CD8-positive, alpha-beta memory T cell (primary cell): ENCODE measurements at regions not wholly inside any gene's neighbourhood (a gene's known extent, or its start where the extent isn't known, plus 50 kb on each side); places are given as distances from the start of the nearest gene placed in this dataset.
A peak's percentile ranks its signal among the peaks of the same experiment; 100 is the strongest.

ENCODE experiments used
- CTCF ChIA-PET: fragments of 350-600 bp; sonication (Branson Sonifier 250); formaldehyde crosslinking; loops from one replicate; lab custom pipeline; 2021; ENCODE audit warnings: antibody characterized with exemption; lab: Charles Lee
- POLR2A ChIA-PET: fragments of 350-600 bp; sonication (Branson Sonifier 250); formaldehyde crosslinking; loops from one replicate; lab custom pipeline; 2021; ENCODE audit warnings: antibody characterized with exemption; lab: Charles Lee
- DNase-seq, 5 donors: peaks; one replicate each; pipeline versions ENCODE4 v3.0.0 to v3.0.0-alpha.2; 2020 to 2022; ENCODE audit warnings: mixed read lengths in 1 of 5
- H3K27ac ChIP-seq: one replicate; pipeline ENCODE4 v1.7.0; 2013; ENCODE audit warnings: low read depth, mild to moderate bottlenecking, low read length, moderate library complexity
- H3K27me3 ChIP-seq: 2 replicates; pipeline ENCODE4 v1.7.0; 2013; ENCODE audit warnings: low read length, mild to moderate bottlenecking; ENCODE audit not compliant: insufficient read depth, poor library complexity, severe bottlenecking
- H3K36me3 ChIP-seq: 2 replicates; pipeline ENCODE4 v1.7.0; 2013; ENCODE audit warnings: mild to moderate bottlenecking, low read length, moderate library complexity; ENCODE audit not compliant: insufficient read depth
- H3K4me1 ChIP-seq: 2 replicates; pipeline ENCODE4 v1.7.0; 2013; ENCODE audit warnings: mild to moderate bottlenecking, low read length, moderate library complexity; ENCODE audit not compliant: insufficient read depth
- H3K4me3 ChIP-seq: 2 replicates; pipeline ENCODE4 v1.7.0; 2013; ENCODE audit warnings: mild to moderate bottlenecking, low read length
- H3K9me3 ChIP-seq: 2 replicates; pipeline ENCODE4 v1.7.0; 2013; ENCODE audit warnings: mild to moderate bottlenecking, low read length
- H3K27ac Mint-ChIP-seq, 8 donors: one replicate each; pipeline ENCODE4 v1.8.0; 2020 to 2021; ENCODE audit warnings: mixed read lengths in 8 of 8, mild to moderate bottlenecking in 6 of 8, inconsistent platforms in 3 of 8, moderate library complexity in 3 of 8
- H3K27me3 Mint-ChIP-seq, 2 donors: one replicate each; pipeline ENCODE4 v1.8.0; 2020 to 2021; ENCODE audit warnings: mixed read lengths in 2 of 2, mild to moderate bottlenecking in 1 of 2, moderate library complexity in 1 of 2
- H3K36me3 Mint-ChIP-seq, 3 donors: one replicate each; pipeline ENCODE4 v1.8.0; 2020 to 2021; ENCODE audit warnings: mixed read lengths in 3 of 3, inconsistent platforms in 1 of 3, mild to moderate bottlenecking in 1 of 3
- H3K4me1 Mint-ChIP-seq, 3 donors: one replicate each; pipeline ENCODE4 v1.8.0; 2020 to 2021; ENCODE audit warnings: mixed read lengths in 3 of 3, inconsistent platforms in 1 of 3, mild to moderate bottlenecking in 1 of 3
- H3K4me3 Mint-ChIP-seq, 7 donors: one replicate each; pipeline ENCODE4 v1.8.0; 2020 to 2021; ENCODE audit warnings: mixed read lengths in 7 of 7, mild to moderate bottlenecking in 6 of 7, moderate library complexity in 4 of 7, inconsistent platforms in 2 of 7
- H3K9me3 Mint-ChIP-seq, 5 donors: one replicate each; pipeline ENCODE4 v1.8.0; 2020 to 2022; ENCODE audit warnings: mixed read lengths in 5 of 5, mild to moderate bottlenecking in 3 of 5, moderate library complexity in 2 of 5, inconsistent platforms in 1 of 5

DNA sequence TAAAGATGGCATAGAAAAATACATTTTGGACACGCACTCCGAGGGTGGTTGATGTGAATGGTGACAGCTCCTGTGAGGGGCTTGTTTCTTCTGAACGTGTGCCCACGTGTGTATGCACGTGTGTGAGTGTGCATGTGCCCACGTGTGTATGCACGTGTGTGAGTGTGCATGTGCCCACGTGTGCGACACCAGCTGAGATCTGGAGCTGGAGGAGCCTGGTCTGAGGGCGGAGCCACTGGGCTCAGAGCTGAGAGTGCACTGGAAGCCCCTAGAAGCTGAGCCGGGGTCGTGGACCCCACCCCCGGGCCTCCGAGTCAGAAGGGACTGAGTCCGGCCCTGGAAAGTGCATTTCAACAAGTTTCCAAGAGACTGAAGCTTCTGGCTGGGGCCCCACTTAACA lies 282.5 kb upstream of the IRX4 start:
- Mint-ChIP-seq H3K4me1 (no peaks in the 10 kb centered on the region), H3K36me3 (no peaks in the 10 kb centered on the region), H3K9me3 (no peaks in the 10 kb centered on the region), H3K4me3 (no peak overlapping the region), H3K27me3 (peaks cover 6% of the 10 kb centered on the region in 2 donors), H3K27ac (no peak overlapping the region)
- Histone ChIP-seq H3K4me1 (no peaks in the 10 kb centered on the region), H3K4me3 (no peak overlapping the region), H3K27me3 (no peaks in the 10 kb centered on the region), H3K9me3 (no peaks in the 10 kb centered on the region), H3K36me3 (no peaks in the 10 kb centered on the region), H3K27ac (no peak overlapping the region)
- DNase-seq, result no peak
- ChIA-PET POLR2A (no interaction called here), CTCF (no interaction called here)

DNA sequence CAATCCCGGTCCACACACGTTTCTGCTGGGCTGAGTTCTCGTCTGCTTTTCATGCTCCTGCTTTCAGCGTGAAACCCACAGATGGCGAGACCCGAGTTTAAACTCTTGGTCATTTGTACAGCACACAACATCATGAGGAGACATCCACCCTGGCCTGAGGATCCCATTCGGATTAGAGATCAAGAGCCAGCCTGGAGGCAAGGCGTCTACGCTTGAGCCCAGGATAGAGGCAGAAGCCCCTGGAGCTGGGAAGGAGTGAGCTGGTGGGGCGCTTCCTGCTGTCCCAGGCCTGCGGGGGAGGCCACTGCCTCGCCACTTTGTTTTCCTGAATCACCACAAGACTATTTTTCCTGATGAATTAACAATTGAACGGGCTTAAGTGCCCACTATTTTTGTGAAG lies 281.9 kb upstream of the IRX4 start:
- Histone ChIP-seq H3K4me3 (no peak overlapping the region), H3K27ac (no peak overlapping the region), H3K4me1 (no peaks in the 10 kb centered on the region), H3K9me3 (no peaks in the 10 kb centered on the region), H3K36me3 (no peaks in the 10 kb centered on the region), H3K27me3 (no peaks in the 10 kb centered on the region)
- H3K9me3 Mint-ChIP-seq, result no peaks in the 10 kb centered on the region
- POLR2A ChIA-PET, result no interaction called here
- no peak overlapping the region for H3K4me3 Mint-ChIP-seq
- DNase-seq, result no peak
- no peaks in the 10 kb centered on the region for H3K4me1 Mint-ChIP-seq
- CTCF ChIA-PET, result no interaction called here
- no peaks in the 10 kb centered on the region for H3K36me3 Mint-ChIP-seq
- peaks cover 6% of the 10 kb centered on the region in 2 donors for H3K27me3 Mint-ChIP-seq
- H3K27ac Mint-ChIP-seq, result peak overlapping the region in 1 of 8 donors; percentile 74

DNA sequence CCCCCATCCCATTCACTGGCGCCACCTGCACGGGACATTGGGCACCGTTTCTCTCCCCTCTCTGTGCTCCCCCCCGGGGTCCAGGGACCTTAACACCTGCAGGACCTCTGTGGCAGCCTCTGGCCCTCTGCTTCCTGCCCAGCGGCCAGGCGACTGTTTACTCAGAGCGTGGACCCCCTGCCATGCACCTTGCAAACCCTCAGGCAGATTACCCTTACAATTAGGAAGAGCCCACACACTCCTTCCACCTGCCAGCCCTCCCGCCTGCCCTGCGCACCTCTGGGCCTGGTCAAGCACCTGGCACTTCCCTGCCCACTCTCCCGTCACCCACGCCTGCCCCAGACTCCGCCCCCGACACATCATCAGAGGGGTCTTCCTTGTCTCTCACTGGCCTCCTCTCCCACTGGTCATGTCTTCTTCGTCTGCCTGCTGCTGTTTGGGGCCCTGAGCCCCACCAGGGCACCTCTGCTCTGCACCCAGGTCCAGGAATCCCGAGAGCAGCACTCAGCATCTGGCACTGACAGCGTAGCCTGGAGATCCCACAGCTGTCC lies 281.3 kb upstream of the IRX4 start:
- Mint-ChIP-seq H3K27ac (no peak overlapping the region), H3K27me3 (peaks cover 6% of the 10 kb centered on the region in 2 donors), H3K4me3 (no peak overlapping the region), H3K9me3 (no peaks in the 10 kb centered on the region), H3K4me1 (no peaks in the 10 kb centered on the region), H3K36me3 (no peaks in the 10 kb centered on the region)
- no peak overlapping the region for H3K27ac ChIP-seq
- H3K4me3 ChIP-seq, result no peak overlapping the region
- no peak for DNase-seq
- H3K36me3 ChIP-seq, result no peaks in the 10 kb centered on the region
- POLR2A ChIA-PET, result no interaction called here
- CTCF ChIA-PET, result no interaction called here
- H3K9me3 ChIP-seq, result no peaks in the 10 kb centered on the region
- H3K4me1 ChIP-seq, result no peaks in the 10 kb centered on the region
- H3K27me3 ChIP-seq, result no peaks in the 10 kb centered on the region

DNA sequence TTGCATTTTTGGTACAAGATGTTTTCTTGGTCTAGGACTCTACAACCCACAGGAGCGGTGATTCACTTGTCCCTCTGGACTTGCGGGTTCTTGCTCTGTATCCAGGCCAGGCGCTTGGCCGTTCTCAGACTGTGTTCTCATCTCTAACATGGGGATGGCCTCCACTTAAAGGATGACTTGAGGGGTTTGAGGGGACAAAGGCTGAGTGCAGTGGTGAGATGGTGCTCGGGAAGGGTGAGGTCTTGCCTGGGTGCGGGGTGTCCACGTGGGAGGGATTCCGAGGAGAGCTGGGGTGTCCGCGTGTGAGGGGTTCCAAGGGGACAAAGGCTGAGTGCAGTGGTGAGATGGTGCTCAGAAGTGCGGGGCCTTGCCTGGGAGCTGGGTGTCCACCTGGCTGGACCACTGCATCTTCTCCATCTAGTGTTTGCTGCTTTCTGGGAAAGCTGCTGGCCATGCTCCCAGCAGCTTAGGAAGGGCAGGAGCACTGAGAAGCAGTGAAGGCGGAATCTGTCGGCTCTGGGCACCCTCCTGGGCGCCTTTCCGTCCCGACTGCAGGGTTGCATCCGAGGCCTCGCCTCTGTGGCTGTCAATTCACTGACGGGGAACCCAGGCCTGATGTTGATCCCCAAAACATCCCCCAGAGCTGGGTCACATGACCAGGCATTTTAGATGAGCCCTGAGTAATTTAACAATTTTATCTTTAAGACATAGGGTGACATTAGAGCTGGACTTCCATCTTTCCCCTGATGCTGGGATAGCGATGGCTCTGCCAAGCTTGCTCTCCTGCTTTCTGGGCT lies 280.5 kb upstream of the IRX4 start:
- DNase-seq, result no peak
- Mint-ChIP-seq H3K27ac (no peak overlapping the region), H3K4me1 (no peaks in the 10 kb centered on the region), H3K9me3 (no peaks in the 10 kb centered on the region), H3K27me3 (peaks cover 6% of the 10 kb centered on the region in 2 donors), H3K36me3 (no peaks in the 10 kb centered on the region), H3K4me3 (no peak overlapping the region)
- H3K27ac ChIP-seq, result no peak overlapping the region
- H3K9me3 ChIP-seq, result no peaks in the 10 kb centered on the region
- ChIA-PET POLR2A (no interaction called here), CTCF (no interaction called here)
- no peak overlapping the region for H3K4me3 ChIP-seq
- H3K27me3 ChIP-seq, result no peaks in the 10 kb centered on the region
- H3K36me3 ChIP-seq, result no peaks in the 10 kb centered on the region
- H3K4me1 ChIP-seq, result no peaks in the 10 kb centered on the region

DNA sequence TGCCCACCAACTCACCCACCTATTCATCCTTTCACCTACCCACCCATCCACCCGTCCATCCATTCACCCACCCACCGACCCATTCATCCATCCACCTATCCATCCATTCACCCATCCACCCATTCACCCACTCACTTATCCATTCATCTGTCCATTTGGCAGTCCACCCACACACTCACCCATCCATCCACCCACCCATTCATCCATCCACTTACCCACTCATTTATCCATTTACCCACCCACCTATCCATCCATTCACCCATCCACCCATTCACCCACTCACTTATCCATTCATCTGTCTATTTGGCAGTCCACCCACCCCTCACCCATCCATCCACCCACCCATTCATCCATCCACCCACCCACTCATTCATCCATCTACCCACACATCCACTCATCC lies 278.1 kb upstream of the IRX4 start:
- peaks cover 5 to 6% of the 10 kb centered on the region in 2 donors for H3K27me3 Mint-ChIP-seq
- H3K4me1 ChIP-seq, result no peaks in the 10 kb centered on the region
- no peak overlapping the region for H3K27ac ChIP-seq
- POLR2A ChIA-PET, result no interaction called here
- H3K36me3 ChIP-seq, result no peaks in the 10 kb centered on the region
- no peaks in the 10 kb centered on the region for H3K4me1 Mint-ChIP-seq
- H3K4me3 Mint-ChIP-seq, result no peak overlapping the region
- H3K27me3 ChIP-seq, result no peaks in the 10 kb centered on the region
- CTCF ChIA-PET, result no interaction called here
- H3K9me3 Mint-ChIP-seq, result no peaks in the 10 kb centered on the region
- H3K4me3 ChIP-seq, result no peak overlapping the region
- H3K36me3 Mint-ChIP-seq, result no peaks in the 10 kb centered on the region
- DNase-seq, result no peak
- H3K9me3 ChIP-seq, result no peaks in the 10 kb centered on the region
- no peak overlapping the region for H3K27ac Mint-ChIP-seq

DNA sequence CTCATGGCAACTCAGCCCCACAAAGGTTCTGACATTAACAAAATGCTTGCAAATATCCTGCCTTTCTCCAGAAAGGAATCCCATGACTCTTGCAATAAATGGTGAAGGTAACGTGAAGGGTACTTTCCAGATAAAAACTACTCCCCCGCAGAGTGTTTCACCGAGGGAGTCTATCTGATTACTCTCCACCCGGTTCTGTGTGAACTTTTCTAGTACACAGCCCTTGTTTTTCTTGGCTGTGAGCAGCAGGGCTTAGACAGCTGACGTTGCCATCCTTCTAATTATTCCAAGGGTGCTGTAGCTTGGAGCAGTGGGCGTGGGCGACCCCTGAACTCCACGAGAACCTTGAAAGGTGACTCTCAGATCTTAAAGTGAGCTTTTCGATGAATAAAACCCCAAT lies 276.0 kb upstream of the IRX4 start:
- Histone ChIP-seq H3K36me3 (no peaks in the 10 kb centered on the region), H3K9me3 (no peaks in the 10 kb centered on the region), H3K27me3 (no peaks in the 10 kb centered on the region), H3K4me1 (no peaks in the 10 kb centered on the region), H3K27ac (no peak overlapping the region), H3K4me3 (no peak overlapping the region)
- Mint-ChIP-seq H3K27ac (no peak overlapping the region), H3K27me3 (peaks cover 0 to 2% of the 10 kb centered on the region in 2 donors), H3K4me1 (no peaks in the 10 kb centered on the region), H3K36me3 (no peaks in the 10 kb centered on the region), H3K4me3 (no peak overlapping the region), H3K9me3 (no peaks in the 10 kb centered on the region)
- ChIA-PET CTCF (no interaction called here), POLR2A (no interaction called here)
- no peak for DNase-seq

DNA sequence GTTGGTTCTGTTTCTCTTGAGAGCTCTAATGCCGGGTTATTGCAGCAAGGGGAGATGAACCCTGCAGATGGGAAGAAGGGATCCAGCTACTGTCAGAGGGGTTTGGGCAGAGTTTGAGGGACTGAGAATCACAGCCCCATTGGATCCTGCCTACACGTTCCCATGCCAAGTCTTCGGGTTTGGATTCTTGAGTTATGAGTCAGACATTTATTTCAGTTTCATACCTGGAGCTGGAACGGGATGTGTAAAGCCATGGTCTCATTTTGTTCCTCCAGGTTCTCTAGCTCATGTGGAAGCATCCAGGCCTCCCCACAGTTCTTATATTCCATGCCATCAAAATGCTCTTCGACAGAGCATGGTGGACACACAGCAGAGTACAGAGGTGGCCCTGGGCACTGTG lies 275.4 kb upstream of the IRX4 start:
- POLR2A ChIA-PET, result no interaction called here
- no peaks in the 10 kb centered on the region for H3K4me1 Mint-ChIP-seq
- H3K4me3 Mint-ChIP-seq, result no peak overlapping the region
- no peak for DNase-seq
- Histone ChIP-seq H3K36me3 (no peaks in the 10 kb centered on the region), H3K27me3 (no peaks in the 10 kb centered on the region), H3K27ac (no peak overlapping the region), H3K4me1 (no peaks in the 10 kb centered on the region), H3K9me3 (no peaks in the 10 kb centered on the region), H3K4me3 (no peak overlapping the region)
- H3K27ac Mint-ChIP-seq, result no peak overlapping the region
- CTCF ChIA-PET, result no interaction called here
- H3K9me3 Mint-ChIP-seq, result no peaks in the 10 kb centered on the region
- H3K27me3 Mint-ChIP-seq, result peaks cover 0 to 4% of the 10 kb centered on the region in 2 donors
- no peaks in the 10 kb centered on the region for H3K36me3 Mint-ChIP-seq

DNA sequence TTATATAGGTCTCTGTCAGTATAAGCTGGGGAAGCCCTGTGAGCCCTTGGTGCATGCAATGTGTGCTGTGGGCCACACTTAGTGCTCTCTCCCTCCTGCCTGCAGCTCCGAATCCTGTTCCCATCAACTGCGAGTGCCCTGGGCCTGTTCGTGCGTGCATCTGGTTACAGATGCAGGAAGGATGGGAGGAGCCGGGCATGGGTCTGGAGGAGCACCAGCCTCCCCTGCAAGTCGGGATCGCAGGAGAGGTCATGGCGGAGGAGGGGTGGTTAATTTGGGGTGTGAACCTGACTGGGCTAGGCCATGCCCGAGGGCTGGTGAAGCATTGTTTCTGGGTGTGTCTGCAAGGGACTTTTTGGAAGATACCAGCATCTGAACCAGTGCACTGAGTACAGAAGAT lies 274.6 kb upstream of the IRX4 start:
- no peak overlapping the region for H3K4me3 Mint-ChIP-seq
- Histone ChIP-seq H3K36me3 (no peaks in the 10 kb centered on the region), H3K4me3 (no peak overlapping the region), H3K27me3 (no peaks in the 10 kb centered on the region), H3K4me1 (no peaks in the 10 kb centered on the region), H3K27ac (no peak overlapping the region), H3K9me3 (no peaks in the 10 kb centered on the region)
- no peaks in the 10 kb centered on the region for H3K36me3 Mint-ChIP-seq
- H3K27me3 Mint-ChIP-seq, result peaks cover 0 to 4% of the 10 kb centered on the region in 2 donors
- H3K4me1 Mint-ChIP-seq, result no peaks in the 10 kb centered on the region
- H3K27ac Mint-ChIP-seq, result no peak overlapping the region
- no peaks in the 10 kb centered on the region for H3K9me3 Mint-ChIP-seq
- no peak for DNase-seq
- ChIA-PET POLR2A (no interaction called here), CTCF (no interaction called here)
